Suprapubic skin (tissue), 4 donors: ENCODE measurements at regions not wholly inside any gene's neighbourhood (a gene's known extent, or its start where the extent isn't known, plus 50 kb on each side); places are given as distances from the start of the nearest gene placed in this dataset.

ENCODE experiments used
- CTCF ChIP-seq, 2 donors: fragments of 200-600 bp in 1 of 2; fragments of 450-650 bp in 1 of 2; sonication (generic) in 1 of 2; IDR thresholded peaks; one replicate each; pipeline ENCODE4 v1.5.1; 2016 to 2019; ENCODE audit warnings: antibody characterized with exemption in 2 of 2, mild to moderate bottlenecking in 1 of 2, moderate library complexity in 1 of 2
- EP300 ChIP-seq: sonication (generic); formaldehyde crosslinking; IDR thresholded peaks from one replicate; pipeline ENCODE4 v1.6.1; 2017; ENCODE audit warnings: antibody characterized with exemption
- POLR2A ChIP-seq, 2 donors: fragments of 450-650 bp; IDR thresholded peaks; one replicate each; pipeline ENCODE4 v1.6.1; 2017; ENCODE audit warnings: antibody characterized with exemption in 2 of 2, mild to moderate bottlenecking in 2 of 2, moderate library complexity in 2 of 2
- POLR2AphosphoS5 ChIP-seq, 3 donors: sonication (generic); formaldehyde crosslinking; IDR thresholded peaks; one replicate each; pipeline ENCODE4 v1.6.1; 2017; ENCODE audit warnings: antibody characterized with exemption in 3 of 3

GRCh38 chr1:170402476-170403311 is 129.3 kb upstream of the GORAB start:
- TF ChIP-seq POLR2A (IDR thresholded peaks at IDR 0.05) (no peak), POLR2AphosphoS5 (IDR thresholded peaks at IDR 0.05) (no peak), CTCF (IDR thresholded peaks at IDR 0.05) (no peak), EP300 (no peak)
